ENCODE measurements at regions not wholly inside any gene's neighbourhood (a gene's known extent, or its start where the extent isn't known, plus 50 kb on each side); places are given as distances from the start of the nearest gene placed in this dataset.

GRCh38 chr9:1726993-1727759 is 288.0 kb upstream of the SMARCA2 start:
- CTCF ChIA-PET, result interaction anchor here (0.7 to 1.4 kb wide), 7 partner anchors 17 to 360 kb away, joined by 3 to 5 read pairs (median 4); no protein-coding TSS in a partner anchor
- DNase-seq (ENCODE audit: extremely low spot score), result no peak
- peak; percentile 22 for TF ChIP-seq CTCF (IDR thresholded peaks at IDR 0.05; ENCODE audit: control extremely low read depth, extremely low read depth, low read depth, missing control alignments)

GRCh38 chr9:1729631-1730030 is 285.5 kb upstream of the SMARCA2 start:
- no peak for DNase-seq (ENCODE audit: extremely low spot score)
- CTCF ChIA-PET, result interaction anchor here (1.2 to 1.8 kb wide), 4 partner anchors 8 to 140 kb away, joined by 3 to 4 read pairs (median 3); no protein-coding TSS in a partner anchor
- TF ChIP-seq CTCF (IDR thresholded peaks at IDR 0.05; ENCODE audit: control extremely low read depth, extremely low read depth, low read depth, missing control alignments), result no peak
- POLR2A ChIA-PET, result no interaction called here

More at GRCh38 chr9:1726993-1727759, 288.0 kb upstream of the SMARCA2 start:
- POLR2A ChIA-PET, result no interaction called here

- peak; percentile 41 for TF ChIP-seq CTCF (IDR thresholded peaks at IDR 0.05; ENCODE audit: control extremely low read depth, extremely low read depth, low read depth, missing control alignments)
- ChIA-PET POLR2A (no interaction called here), CTCF (interaction anchor here (1.0 to 4.3 kb wide), 13 partner anchors 9 to 442 kb away, joined by 3 to 29 read pairs (median 4); no protein-coding TSS in a partner anchor)
- DNase-seq (ENCODE audit: extremely low spot score), result no peak
Measured at GRCh38 chr9:1732670-1733069, 282.5 kb upstream of the SMARCA2 start.

GRCh38 chr9:1738511-1739100 is 276.5 kb upstream of the SMARCA2 start:
- DNase-seq (ENCODE audit: extremely low spot score), result no peak
- no peak for TF ChIP-seq CTCF (IDR thresholded peaks at IDR 0.05; ENCODE audit: control extremely low read depth, extremely low read depth, low read depth, missing control alignments)
- ChIA-PET POLR2A (no interaction called here), CTCF (no interaction called here)

- no peak for DNase-seq (ENCODE audit: extremely low spot score)
- POLR2A ChIA-PET, result no interaction called here
- TF ChIP-seq CTCF (IDR thresholded peaks at IDR 0.05; ENCODE audit: control extremely low read depth, extremely low read depth, low read depth, missing control alignments), result no peak
- CTCF ChIA-PET, result interaction anchor here (1.0 to 4.4 kb wide), 6 partner anchors 10 to 112 kb away, joined by 3 to 29 read pairs (median 3); no protein-coding TSS in a partner anchor
Measured at GRCh38 chr9:1743121-1743960, 271.8 kb upstream of the SMARCA2 start.

GRCh38 chr9:1745980-1746379 is 269.2 kb upstream of the SMARCA2 start:
- ChIA-PET CTCF (interaction anchor here (1.6 to 4.5 kb wide), 3 partner anchors 10 to 19 kb away, joined by 4 to 22 read pairs (median 4); no protein-coding TSS in a partner anchor), POLR2A (no interaction called here)
- no peak for TF ChIP-seq CTCF (IDR thresholded peaks at IDR 0.05; ENCODE audit: control extremely low read depth, extremely low read depth, low read depth, missing control alignments)
- no peak for DNase-seq (ENCODE audit: extremely low spot score)

Measured in GM10248 (cell line).